ENCODE measurements at regions not wholly inside any gene's neighbourhood (a gene's known extent, or its start where the extent isn't known, plus 50 kb on each side); places are given as distances from the start of the nearest gene placed in this dataset.

DNA sequence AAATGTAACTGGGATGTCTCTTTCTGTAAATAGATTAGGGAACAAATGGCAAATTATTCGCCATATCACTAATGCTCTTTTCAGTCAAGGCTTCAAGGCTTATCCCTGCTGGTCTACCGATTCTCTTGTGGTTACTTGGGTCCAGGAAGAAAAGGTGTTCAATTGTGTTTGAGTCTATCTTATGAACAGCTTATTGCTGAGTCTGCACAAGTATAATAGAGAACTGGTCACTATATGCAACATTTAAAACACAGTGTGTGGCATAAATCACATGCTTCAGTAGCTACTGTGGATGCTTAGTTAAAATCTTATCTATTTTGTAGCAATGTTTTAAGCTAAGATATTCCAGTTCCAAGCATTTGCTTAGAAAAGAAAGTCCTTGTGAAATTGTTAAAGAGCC, 274.2 kb upstream of the FAM174A start:
- intact Hi-C loops (cut with micrococcal nuclease) = no loop called here
- Mint-ChIP-seq H3K4me3 (no peak overlapping the region), H3K4me1 (ENCODE audit: low read depth) (no peaks in the 10 kb centered on the region), H3K27me3 (ENCODE audit: insufficient read depth) (no peaks in the 10 kb centered on the region), H3K27ac (no peak overlapping the region), H3K9me3 (no peaks in the 10 kb centered on the region), H3K36me3 (ENCODE audit: low read depth) (no peaks in the 10 kb centered on the region)
- DNase-seq (ENCODE audit: low spot score) = no peak

DNA sequence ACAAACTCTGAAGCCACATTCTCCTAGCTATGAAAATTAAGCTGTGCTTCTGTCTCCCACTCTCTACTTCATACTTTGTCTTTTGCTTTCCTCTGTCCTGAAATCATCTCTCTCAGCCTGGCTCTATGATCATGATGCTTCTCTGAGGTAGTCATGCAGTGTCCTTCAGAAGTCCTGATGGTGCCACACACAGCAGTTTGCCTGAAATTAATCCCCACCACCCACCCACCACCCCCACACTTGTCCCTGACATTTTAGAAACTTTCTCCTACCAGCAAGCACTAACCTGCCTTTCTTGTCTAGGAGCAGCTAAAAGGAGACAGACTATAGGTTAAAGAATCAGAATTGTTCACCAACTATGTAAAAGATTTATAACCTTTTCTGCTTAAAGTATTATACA, 282.2 kb upstream of the FAM174A start:
- intact Hi-C loops (cut with micrococcal nuclease) = no loop called here
- Mint-ChIP-seq H3K9me3 (no peaks in the 10 kb centered on the region), H3K36me3 (ENCODE audit: low read depth) (no peaks in the 10 kb centered on the region), H3K4me1 (ENCODE audit: low read depth) (no peaks in the 10 kb centered on the region), H3K27ac (no peak overlapping the region), H3K4me3 (no peak overlapping the region), H3K27me3 (ENCODE audit: insufficient read depth) (no peaks in the 10 kb centered on the region)
- DNase-seq (ENCODE audit: low spot score) = no peak

DNA sequence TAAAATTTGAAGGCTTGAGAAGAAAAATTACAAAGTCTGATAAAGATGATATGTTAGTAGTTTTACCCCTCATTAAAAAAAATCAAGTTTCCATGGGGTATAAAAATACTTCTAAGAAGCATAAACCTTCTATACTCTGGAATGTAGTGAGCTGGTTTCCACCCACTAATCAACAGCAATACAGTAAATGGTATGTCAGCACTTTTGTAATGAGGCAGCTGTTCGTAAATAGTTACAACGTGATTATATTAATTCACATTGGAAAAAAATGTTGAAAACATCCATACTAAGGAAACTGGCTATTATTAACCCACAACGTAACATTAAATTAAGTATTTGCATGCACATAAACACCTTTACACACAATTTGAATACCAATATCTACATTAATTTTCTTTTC, 283.1 kb upstream of the FAM174A start:
- no peak overlapping the region for H3K4me3 Mint-ChIP-seq
- no peaks in the 10 kb centered on the region for H3K27me3 Mint-ChIP-seq (ENCODE audit: insufficient read depth)
- no peaks in the 10 kb centered on the region for H3K4me1 Mint-ChIP-seq (ENCODE audit: low read depth)
- no peak for DNase-seq (ENCODE audit: low spot score)
- H3K36me3 Mint-ChIP-seq (ENCODE audit: low read depth) = no peaks in the 10 kb centered on the region
- H3K27ac Mint-ChIP-seq = no peak overlapping the region
- intact Hi-C loops (cut with micrococcal nuclease) = no loop called here
- no peaks in the 10 kb centered on the region for H3K9me3 Mint-ChIP-seq

DNA sequence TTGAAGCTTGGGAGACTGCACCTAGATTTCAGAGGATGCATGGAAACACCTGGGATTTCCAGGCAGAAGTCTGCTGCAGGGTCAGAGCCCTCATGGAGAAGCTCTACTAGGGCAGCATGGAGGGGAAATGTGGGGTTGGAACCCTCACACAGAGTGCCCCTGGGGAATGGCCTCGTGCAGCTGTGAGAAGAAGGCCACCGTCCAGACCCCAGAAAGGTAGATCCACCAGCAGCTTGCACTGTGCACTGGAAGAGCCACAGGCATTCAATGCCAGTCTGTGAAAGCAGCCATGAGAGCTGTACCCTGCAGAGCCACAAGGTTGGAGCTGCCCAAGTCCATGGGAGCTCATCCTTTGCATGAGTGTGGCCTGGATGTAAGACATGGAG, 285.3 kb upstream of the FAM174A start:
- no peak overlapping the region for H3K27ac Mint-ChIP-seq
- H3K9me3 Mint-ChIP-seq = no peaks in the 10 kb centered on the region
- H3K27me3 Mint-ChIP-seq (ENCODE audit: insufficient read depth) = no peaks in the 10 kb centered on the region
- no peak overlapping the region for H3K4me3 Mint-ChIP-seq
- DNase-seq (ENCODE audit: low spot score) = no peak
- no peaks in the 10 kb centered on the region for H3K4me1 Mint-ChIP-seq (ENCODE audit: low read depth)
- no peaks in the 10 kb centered on the region for H3K36me3 Mint-ChIP-seq (ENCODE audit: low read depth)
- intact Hi-C loops (cut with micrococcal nuclease) = no loop called here

DNA sequence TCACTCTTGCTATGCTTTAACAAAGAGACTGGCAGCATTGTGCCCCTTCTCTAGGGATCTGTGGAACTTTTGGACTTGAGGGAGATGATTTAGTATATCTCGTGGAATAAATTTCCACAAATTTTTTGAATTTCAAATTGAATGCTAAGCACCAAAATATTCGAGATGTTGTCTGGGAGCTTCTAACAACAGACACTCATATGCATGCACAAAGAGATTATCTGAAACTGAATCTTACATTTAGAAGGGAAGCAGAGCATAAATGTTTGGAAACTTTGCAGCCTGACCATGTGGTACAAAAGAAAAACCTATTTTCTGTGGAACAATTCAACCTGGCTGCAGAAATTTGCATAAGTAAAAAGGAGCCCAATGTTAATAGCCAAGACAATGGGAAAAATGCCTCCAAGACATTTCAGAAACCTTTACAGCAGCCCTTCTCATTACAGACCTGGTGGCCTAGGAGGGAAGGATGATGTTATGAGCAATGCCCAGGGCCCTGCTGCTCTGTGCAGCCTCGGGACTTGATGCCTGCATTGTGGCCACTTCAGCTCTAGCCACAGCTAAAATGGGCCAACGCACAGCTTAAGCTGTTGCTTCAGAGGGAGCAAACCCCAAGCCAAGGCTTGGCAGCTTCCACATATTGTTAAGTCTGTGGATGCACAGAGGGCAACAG, 285.8 kb upstream of the FAM174A start:
- no peaks in the 10 kb centered on the region for H3K4me1 Mint-ChIP-seq (ENCODE audit: low read depth)
- intact Hi-C loops (cut with micrococcal nuclease) = no loop called here
- H3K27me3 Mint-ChIP-seq (ENCODE audit: insufficient read depth) = no peaks in the 10 kb centered on the region
- DNase-seq (ENCODE audit: low spot score) = no peak
- H3K4me3 Mint-ChIP-seq = no peak overlapping the region
- H3K27ac Mint-ChIP-seq = no peak overlapping the region
- no peaks in the 10 kb centered on the region for H3K36me3 Mint-ChIP-seq (ENCODE audit: low read depth)
- no peaks in the 10 kb centered on the region for H3K9me3 Mint-ChIP-seq

DNA sequence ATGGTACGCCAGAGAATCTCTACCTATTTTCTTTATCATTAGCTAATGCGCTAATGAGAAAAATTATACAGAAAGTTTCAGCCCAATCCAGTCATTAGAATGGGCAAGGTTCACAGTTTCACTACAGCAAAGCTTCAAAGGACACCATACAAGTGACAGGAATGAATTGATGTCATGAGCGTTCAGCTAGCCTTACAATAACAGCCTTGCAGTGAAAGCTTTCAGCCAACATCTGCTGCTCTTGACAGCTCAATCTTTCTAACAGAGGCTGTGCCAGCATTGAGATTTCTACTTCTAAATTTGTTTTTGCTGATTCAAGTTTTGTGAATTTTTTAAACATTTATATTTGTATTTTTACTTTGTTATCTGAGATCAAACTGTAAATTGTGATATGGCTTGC, 302.4 kb upstream of the FAM174A start:
- Mint-ChIP-seq H3K4me1 (ENCODE audit: low read depth) (no peaks in the 10 kb centered on the region), H3K27me3 (ENCODE audit: insufficient read depth) (no peaks in the 10 kb centered on the region), H3K4me3 (no peak overlapping the region), H3K9me3 (peaks cover 3% of the 10 kb centered on the region), H3K27ac (no peak overlapping the region), H3K36me3 (ENCODE audit: low read depth) (no peaks in the 10 kb centered on the region)
- no peak for DNase-seq (ENCODE audit: low spot score)
- intact Hi-C loops (cut with micrococcal nuclease) = no loop called here

DNA sequence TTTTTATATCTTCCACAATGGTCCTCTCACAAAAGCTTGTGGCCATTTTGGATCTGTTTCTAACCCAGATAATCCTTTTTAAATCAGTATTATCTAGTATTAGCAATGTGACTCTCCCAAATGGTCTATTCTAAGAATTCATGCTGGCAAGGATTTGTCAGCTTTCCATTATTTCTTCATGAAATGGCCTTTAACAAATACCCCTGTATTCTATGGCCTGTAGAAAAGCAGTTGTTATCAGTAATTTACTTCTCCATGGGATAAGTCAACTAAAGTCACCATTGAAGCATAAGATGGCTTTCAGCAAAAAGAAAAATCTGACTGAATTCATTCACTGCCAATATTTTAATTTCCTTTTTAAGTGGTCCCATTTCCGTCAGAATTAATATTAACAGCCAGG, 346.4 kb upstream of the FAM174A start:
- Mint-ChIP-seq H3K4me1 (ENCODE audit: low read depth) (no peaks in the 10 kb centered on the region), H3K27me3 (ENCODE audit: insufficient read depth) (no peaks in the 10 kb centered on the region), H3K27ac (no peak overlapping the region), H3K4me3 (no peak overlapping the region), H3K9me3 (no peaks in the 10 kb centered on the region), H3K36me3 (ENCODE audit: low read depth) (no peaks in the 10 kb centered on the region)
- no peak for DNase-seq (ENCODE audit: low spot score)
- intact Hi-C loops (cut with micrococcal nuclease) = no loop called here

DNA sequence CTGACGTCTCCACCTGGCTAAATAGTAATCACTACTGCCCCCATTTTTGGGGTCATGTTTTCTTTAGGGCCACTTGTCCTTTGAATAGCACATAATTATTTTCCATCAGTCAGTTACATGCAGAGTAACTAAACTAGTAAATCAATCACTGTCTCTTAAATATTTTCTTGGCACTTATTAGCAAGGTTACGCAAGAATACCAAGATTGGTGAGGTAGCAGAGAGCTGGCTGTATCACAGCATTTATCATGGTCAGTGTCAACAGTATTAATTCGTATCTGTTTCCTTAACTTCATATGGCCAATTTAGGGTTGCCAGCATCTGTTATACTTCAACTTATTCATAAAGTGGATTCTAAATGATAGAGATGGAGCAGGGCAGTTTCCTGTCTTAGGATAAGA, 346.8 kb upstream of the FAM174A start:
- no peak overlapping the region for H3K27ac Mint-ChIP-seq
- no peak overlapping the region for H3K4me3 Mint-ChIP-seq
- no peaks in the 10 kb centered on the region for H3K36me3 Mint-ChIP-seq (ENCODE audit: low read depth)
- H3K4me1 Mint-ChIP-seq (ENCODE audit: low read depth) = no peaks in the 10 kb centered on the region
- no peaks in the 10 kb centered on the region for H3K27me3 Mint-ChIP-seq (ENCODE audit: insufficient read depth)
- intact Hi-C loops (cut with micrococcal nuclease) = no loop called here
- H3K9me3 Mint-ChIP-seq = no peaks in the 10 kb centered on the region
- DNase-seq (ENCODE audit: low spot score) = no peak

DNA sequence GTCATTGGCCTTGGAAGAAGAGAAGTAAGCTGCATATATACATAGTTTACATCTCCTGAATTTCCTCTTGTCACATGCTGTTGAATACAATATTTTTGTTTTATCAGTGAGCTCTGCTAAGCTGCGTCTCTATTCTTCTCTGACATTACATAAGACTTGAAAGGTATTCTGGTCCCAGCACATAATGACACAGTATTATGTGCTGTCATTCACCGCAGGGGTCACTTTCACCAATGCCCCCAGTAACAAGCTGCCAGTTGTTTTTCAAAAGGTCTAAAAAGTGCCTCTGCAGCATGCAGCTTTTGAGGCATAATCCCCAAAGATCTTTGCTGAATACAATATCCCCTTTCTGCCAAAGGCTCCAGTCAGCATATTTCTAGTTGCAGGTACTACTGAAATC, 349.0 kb upstream of the FAM174A start:
- Mint-ChIP-seq H3K4me1 (ENCODE audit: low read depth) (no peaks in the 10 kb centered on the region), H3K36me3 (ENCODE audit: low read depth) (no peaks in the 10 kb centered on the region), H3K9me3 (no peaks in the 10 kb centered on the region), H3K27me3 (ENCODE audit: insufficient read depth) (no peaks in the 10 kb centered on the region), H3K4me3 (no peak overlapping the region), H3K27ac (no peak overlapping the region)
- no peak for DNase-seq (ENCODE audit: low spot score)
- intact Hi-C loops (cut with micrococcal nuclease) = no loop called here

DNA sequence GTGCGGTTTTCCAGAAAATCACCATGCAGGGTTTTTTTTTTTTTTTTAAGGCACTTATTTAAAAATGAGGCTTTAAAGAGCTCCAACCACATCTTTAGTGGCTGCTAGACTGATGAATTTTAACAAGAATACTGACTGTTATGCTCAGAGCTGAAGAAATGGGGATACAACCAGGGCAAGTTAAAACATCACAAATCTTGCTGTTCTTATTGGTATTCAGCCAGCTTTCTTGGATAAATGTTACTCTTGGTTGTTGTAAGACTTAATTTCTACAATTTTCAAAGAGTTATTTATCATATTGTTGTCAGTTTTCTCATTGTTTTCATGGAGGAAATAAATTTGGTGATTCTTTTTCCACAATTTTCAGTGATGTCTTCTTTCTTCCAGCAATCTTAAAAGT, 352.8 kb upstream of the FAM174A start:
- H3K36me3 Mint-ChIP-seq (ENCODE audit: low read depth) = no peaks in the 10 kb centered on the region
- no peak overlapping the region for H3K4me3 Mint-ChIP-seq
- no peaks in the 10 kb centered on the region for H3K9me3 Mint-ChIP-seq
- no peaks in the 10 kb centered on the region for H3K4me1 Mint-ChIP-seq (ENCODE audit: low read depth)
- DNase-seq (ENCODE audit: low spot score) = no peak
- no peaks in the 10 kb centered on the region for H3K27me3 Mint-ChIP-seq (ENCODE audit: insufficient read depth)
- intact Hi-C loops (cut with micrococcal nuclease) = no loop called here
- H3K27ac Mint-ChIP-seq = no peak overlapping the region

DNA sequence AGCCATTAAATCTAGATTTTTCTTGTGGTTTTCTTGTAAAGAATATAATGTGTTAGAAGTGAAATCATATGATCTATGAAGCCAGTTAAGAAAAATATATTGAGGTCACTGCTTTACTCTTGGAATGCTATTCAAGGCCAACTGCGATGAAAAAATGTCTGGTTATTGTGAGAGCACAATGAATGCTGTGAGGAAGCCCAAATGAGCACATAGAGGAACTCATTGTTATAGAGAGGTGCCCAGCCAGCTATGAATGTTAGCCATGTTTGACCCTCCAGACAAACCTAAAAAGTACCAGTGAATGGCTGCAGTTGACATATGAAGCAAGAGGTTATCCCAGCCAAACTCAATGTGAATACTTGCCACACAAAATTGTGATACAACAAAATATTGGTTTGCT, 359.8 kb upstream of the FAM174A start:
- no peak for DNase-seq (ENCODE audit: low spot score)
- Mint-ChIP-seq H3K4me3 (no peak overlapping the region), H3K9me3 (no peaks in the 10 kb centered on the region), H3K27ac (no peak overlapping the region), H3K36me3 (ENCODE audit: low read depth) (no peaks in the 10 kb centered on the region), H3K4me1 (ENCODE audit: low read depth) (no peaks in the 10 kb centered on the region), H3K27me3 (ENCODE audit: insufficient read depth) (no peaks in the 10 kb centered on the region)
- intact Hi-C loops (cut with micrococcal nuclease) = no loop called here

DNA sequence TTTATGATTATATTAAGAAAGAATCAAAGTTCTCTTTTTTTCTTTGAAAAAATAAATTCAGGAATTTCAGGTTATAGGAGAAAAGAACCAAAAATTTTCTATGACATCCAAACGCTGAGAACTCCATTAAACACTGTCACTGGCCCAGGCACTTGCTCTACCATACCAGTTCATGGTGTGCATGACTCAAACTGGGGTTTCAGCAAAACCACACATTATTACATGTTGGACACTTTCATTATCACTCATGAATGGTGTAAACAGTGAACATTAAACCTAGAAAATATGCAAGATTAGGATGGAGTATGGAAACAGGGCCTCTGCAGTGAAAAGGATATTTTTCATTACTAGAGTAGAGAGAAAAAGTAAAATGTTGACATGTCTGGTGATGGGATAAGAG, 369.9 kb upstream of the FAM174A start:
- no peaks in the 10 kb centered on the region for H3K27me3 Mint-ChIP-seq (ENCODE audit: insufficient read depth)
- no peak for DNase-seq (ENCODE audit: low spot score)
- H3K4me1 Mint-ChIP-seq (ENCODE audit: low read depth) = no peaks in the 10 kb centered on the region
- H3K36me3 Mint-ChIP-seq (ENCODE audit: low read depth) = no peaks in the 10 kb centered on the region
- H3K4me3 Mint-ChIP-seq = no peak overlapping the region
- intact Hi-C loops (cut with micrococcal nuclease) = no loop called here
- peaks cover 4% of the 10 kb centered on the region for H3K9me3 Mint-ChIP-seq
- H3K27ac Mint-ChIP-seq = no peak overlapping the region

DNA sequence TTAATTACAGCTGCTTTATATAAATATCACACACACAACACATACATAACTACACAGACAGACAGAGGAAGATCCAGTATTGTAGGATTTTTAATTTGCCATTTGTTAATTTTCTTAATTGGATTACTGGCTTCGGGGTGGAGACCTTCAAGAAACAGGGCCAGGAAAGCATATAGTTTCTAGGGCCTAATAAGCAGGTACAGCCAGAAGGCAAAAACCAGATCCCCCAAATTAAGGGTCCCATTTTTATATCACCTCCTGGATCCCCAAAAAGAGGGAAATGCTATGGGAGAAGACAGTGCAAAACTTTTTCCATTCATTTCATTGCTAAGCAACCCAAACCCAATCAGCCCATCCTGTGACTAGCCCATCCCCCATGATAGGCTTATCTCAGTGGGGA, 373.3 kb upstream of the FAM174A start:
- intact Hi-C loops (cut with micrococcal nuclease) = no loop called here
- Mint-ChIP-seq H3K27me3 (ENCODE audit: insufficient read depth) (no peaks in the 10 kb centered on the region), H3K4me3 (no peak overlapping the region), H3K36me3 (ENCODE audit: low read depth) (no peaks in the 10 kb centered on the region), H3K4me1 (ENCODE audit: low read depth) (no peaks in the 10 kb centered on the region), H3K9me3 (peaks cover 4% of the 10 kb centered on the region), H3K27ac (no peak overlapping the region)
- no peak for DNase-seq (ENCODE audit: low spot score)

DNA sequence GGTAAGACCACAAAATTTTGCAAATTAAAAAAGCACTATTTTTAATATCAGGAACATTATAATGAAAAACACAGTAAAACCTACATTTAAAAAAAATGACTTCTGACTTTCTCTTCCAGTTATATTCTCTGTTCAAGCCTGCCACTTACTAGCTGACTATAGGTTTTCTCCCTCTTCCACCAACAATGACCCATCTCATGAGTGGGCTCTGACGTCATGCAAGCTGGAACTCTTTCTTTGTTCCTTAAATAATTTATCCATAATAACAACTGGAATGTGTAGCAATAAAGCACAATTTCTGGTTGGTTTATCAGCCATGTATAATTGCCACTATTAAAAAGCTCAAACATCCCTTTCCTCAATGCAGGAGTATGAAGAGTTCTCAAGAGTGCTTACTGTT, 378.1 kb upstream of the FAM174A start:
- H3K4me1 Mint-ChIP-seq (ENCODE audit: low read depth) = no peaks in the 10 kb centered on the region

More for the DNA sequence above, 378.1 kb upstream of the FAM174A start:
- Mint-ChIP-seq H3K27ac (no peak overlapping the region), H3K4me3 (no peak overlapping the region), H3K9me3 (peaks cover 4% of the 10 kb centered on the region), H3K27me3 (ENCODE audit: insufficient read depth) (no peaks in the 10 kb centered on the region), H3K36me3 (ENCODE audit: low read depth) (no peaks in the 10 kb centered on the region)
- DNase-seq (ENCODE audit: low spot score) = no peak
- intact Hi-C loops (cut with micrococcal nuclease) = no loop called here

Measured in activated T-helper 1 cell treated with anti-CD3 and anti-CD28 coated beads, Interleukin-12 subunit alpha, Interleukin-12 subunit beta, Interleukin-2, Interleukin-4 antibody, amounts not matched to agents 30 ng/mL and 10 ng/mL and 1 ng/mL, durations not matched to agents 14 hours and 24 hours and 36 hours (primary cell).